RWPE1 (cell line): ENCODE measurements at regions not wholly inside any gene's neighbourhood (a gene's known extent, or its start where the extent isn't known, plus 50 kb on each side); places are given as distances from the start of the nearest gene placed in this dataset.

Experiments
- CTCF ChIA-PET: fragments of 350-600 bp; sonication (Branson Sonifier 250); formaldehyde crosslinking; extraction: SDS; loops from one replicate; lab custom pipeline; 2021; lab: Yijun Ruan, JAX
- POLR2A ChIA-PET: fragments of 400-600 bp; formaldehyde crosslinking; extraction: SDS; loops from one replicate; lab custom pipeline; 2020; ENCODE audit warnings: antibody characterized with exemption; ENCODE audit not compliant: low non-redundant PET; lab: Yijun Ruan, JAX
- DNase-seq: peaks from one replicate; pipeline ENCODE4 v3.0.0; 2012; ENCODE audit warnings: low spot score
- H3K27ac ChIP-seq: fragments of 450-650 bp; 2 replicates; pipeline ENCODE4 v1.5.1; 2017
- TF ChIP-seq, protein P1 (sequence below): fragments of 450-650 bp; conservative IDR thresholded peaks from 2 replicates; pipeline ENCODE4 v1.5.1; 2017; ENCODE audit warnings: low read depth, mild to moderate bottlenecking

DNA sequence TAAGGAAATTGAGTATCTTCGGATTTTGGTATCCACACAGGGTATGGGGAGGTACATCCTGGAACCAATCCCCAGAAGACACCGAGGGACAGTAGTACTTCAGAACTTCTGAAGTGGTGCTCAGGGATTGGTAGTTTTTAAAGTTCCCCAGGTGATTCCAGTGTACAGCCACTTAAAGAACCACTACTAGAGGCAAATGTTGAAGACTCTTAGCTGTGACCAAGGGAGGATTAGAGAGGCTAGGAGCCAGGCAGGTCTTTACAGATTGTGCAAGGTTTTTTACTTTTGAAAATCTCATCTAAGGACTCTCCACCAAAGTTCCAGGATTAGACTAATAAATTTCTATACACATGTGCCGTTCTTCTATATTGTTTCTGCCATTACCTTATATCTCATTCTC is 52.9 kb upstream of the GLS start:
- DNase-seq: no peak
- TF ChIP-seq, protein P1, sequence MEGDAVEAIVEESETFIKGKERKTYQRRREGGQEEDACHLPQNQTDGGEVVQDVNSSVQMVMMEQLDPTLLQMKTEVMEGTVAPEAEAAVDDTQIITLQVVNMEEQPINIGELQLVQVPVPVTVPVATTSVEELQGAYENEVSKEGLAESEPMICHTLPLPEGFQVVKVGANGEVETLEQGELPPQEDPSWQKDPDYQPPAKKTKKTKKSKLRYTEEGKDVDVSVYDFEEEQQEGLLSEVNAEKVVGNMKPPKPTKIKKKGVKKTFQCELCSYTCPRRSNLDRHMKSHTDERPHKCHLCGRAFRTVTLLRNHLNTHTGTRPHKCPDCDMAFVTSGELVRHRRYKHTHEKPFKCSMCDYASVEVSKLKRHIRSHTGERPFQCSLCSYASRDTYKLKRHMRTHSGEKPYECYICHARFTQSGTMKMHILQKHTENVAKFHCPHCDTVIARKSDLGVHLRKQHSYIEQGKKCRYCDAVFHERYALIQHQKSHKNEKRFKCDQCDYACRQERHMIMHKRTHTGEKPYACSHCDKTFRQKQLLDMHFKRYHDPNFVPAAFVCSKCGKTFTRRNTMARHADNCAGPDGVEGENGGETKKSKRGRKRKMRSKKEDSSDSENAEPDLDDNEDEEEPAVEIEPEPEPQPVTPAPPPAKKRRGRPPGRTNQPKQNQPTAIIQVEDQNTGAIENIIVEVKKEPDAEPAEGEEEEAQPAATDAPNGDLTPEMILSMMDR: no peak
- ChIA-PET POLR2A (no interaction called here), CTCF (no interaction called here)
- no peak overlapping the region for H3K27ac ChIP-seq

DNA sequence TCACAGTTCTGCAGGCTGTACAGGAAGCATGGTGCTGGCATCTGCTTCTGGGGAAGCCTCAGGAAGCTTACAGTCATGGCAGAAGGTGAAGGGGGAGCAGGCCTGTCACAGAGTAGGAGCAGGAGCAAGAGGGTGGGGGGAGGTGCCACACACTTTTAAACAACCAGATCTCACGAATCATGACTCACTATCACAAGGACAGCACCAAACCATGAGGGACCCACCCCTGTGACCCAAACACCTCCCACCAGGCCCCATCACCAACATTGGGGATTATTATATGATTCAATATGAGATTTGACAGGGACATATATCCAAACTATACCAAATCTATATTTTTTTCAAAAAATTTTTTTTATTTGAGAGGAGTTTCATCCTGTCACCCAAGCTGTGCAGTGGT is 51.0 kb upstream of the GLS start:
- no peak overlapping the region for H3K27ac ChIP-seq
- POLR2A ChIA-PET: no interaction called here
- CTCF ChIA-PET: interaction anchor here (0.6 kb wide), 1 partner anchor 9 kb away, joined by 4 read pairs; no protein-coding TSS in a partner anchor
- TF ChIP-seq, protein P1: no peak
- no peak for DNase-seq
